Activated CD4-positive, alpha-beta T cell treated with anti-CD3 and anti-CD28 coated beads, Interleukin-2, Interleukin-4, amounts not matched to agents 100 ng/mL and 50 ng/mL, durations not matched to agents 16 hours and 8 hours (primary cell): ENCODE measurements at regions not wholly inside any gene's neighbourhood (a gene's known extent, or its start where the extent isn't known, plus 50 kb on each side); places are given as distances from the start of the nearest gene placed in this dataset.

Source experiments
- DNase-seq: peaks from one replicate; pipeline ENCODE4 v3.0.0-alpha.2; 2020; ENCODE audit warnings: low spot score

DNA sequence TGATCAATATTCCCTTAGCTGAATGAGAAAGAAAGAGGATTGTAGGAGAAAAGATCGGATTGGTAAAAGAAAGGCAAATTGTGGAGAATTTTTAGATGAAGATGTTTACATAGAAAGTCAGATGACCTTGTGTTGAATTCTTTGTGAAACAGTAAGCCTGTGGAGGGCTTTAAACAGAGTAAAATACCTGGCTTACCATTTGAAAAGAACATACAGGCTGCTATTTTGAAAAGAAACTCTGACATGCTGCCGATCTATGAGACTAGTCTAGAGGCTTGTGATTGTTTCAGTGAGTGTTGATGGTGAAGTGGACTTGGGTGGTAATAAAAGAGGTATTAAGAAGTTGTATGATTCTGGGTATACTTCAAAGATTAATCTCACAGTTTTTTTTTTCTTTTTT, 938.9 kb upstream of the PRR20A start:
- no peak for DNase-seq

GRCh38 chr13:56216221-56216620, 924.5 kb upstream of the PRR20A start:
- DNase-seq, result no peak

GRCh38 chr13:56247692-56248091, 893.0 kb upstream of the PRR20A start:
- no peak for DNase-seq

DNA sequence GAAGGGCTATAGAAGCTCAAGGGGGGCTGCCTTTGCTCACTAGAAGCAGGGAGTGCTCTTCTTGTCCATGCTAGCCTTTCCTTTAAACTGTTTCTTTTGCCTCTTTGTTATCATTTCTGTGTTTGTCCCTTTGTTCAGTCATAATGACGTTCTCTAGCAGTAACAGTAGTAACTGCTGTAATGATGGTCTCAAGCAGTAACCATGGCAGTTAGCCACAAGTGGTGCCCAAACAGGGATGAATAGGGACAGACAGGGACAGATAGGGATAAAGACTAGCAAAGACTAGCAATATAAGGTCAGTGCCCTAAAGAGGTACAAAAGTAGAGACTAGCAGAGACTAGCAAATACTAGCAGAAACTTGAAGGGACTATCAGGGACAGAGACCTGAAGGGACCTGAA, 869.0 kb upstream of the PRR20A start:
- DNase-seq, result no peak

- DNase-seq, result no peak
These were observed 857.4 kb upstream of the PRR20A start for GRCh38 chr13:56283262-56283828.

DNA sequence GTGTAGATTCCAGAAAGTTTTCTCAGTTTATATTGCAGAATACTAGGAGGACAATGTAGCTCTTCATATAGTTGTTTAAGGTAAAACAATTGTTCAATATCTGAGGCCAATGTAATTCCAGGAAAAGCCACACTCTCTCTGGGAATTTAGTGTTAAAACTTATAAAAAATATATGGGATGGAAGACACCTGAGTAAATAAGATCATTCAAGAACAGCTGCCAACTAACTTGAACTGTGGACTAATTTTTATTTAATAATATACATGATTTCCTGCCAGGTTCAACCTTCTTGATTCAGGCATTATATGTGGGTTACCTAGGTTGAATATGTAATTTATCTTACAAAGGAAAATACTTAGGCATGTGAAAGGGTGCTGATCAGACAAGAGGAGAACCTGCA, 841.1 kb upstream of the PRR20A start:
- DNase-seq, result no peak

- no peak for DNase-seq
These were observed 826.0 kb upstream of the PRR20A start for GRCh38 chr13:56314765-56315164.

DNA sequence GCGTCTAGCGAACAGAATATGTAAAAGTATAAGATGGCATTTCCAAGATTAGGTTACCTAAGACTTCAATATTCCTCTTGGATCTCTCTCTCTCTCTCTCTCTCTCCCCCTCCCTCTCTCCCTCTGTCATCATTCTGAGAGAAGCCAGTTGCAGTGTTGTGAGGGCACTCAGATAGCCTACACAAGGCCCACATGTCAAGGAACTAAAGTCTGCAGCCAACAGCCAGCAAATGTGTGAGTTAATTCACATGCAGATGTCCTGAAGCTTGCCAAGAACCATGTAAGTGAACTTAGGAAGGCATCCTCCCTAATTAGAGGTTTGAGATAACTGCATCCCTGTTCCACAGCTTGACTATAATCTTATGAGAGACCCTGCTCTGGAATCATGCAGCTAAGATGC, 822.9 kb upstream of the PRR20A start:
- DNase-seq, result no peak

- no peak for DNase-seq
These were observed 808.0 kb upstream of the PRR20A start for GRCh38 chr13:56332671-56333070.

GRCh38 chr13:56335775-56336174, 804.9 kb upstream of the PRR20A start:
- DNase-seq, result no peak

GRCh38 chr13:56338421-56338820, 802.3 kb upstream of the PRR20A start:
- DNase-seq, result no peak

DNA sequence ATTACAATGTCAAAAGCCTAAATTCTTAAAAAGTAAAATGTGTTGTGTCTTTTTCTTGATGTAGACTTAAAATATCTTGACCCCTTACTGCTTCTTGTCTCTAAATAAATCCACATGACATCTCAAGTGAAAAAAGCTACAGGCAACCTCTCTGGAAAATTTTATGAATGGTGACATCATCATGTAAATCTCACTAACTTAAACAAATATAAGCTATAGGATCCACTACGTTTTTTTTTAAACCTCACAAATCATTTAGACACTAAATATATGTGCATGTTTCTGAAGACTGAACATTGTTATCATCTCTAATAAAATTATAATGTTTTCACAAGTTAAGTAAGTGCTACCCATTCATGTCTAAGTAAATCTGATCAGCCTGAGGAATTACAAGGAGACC, 793.7 kb upstream of the PRR20A start:
- no peak for DNase-seq

- DNase-seq, result no peak
These were observed 790.9 kb upstream of the PRR20A start for GRCh38 chr13:56349866-56350265.

DNA sequence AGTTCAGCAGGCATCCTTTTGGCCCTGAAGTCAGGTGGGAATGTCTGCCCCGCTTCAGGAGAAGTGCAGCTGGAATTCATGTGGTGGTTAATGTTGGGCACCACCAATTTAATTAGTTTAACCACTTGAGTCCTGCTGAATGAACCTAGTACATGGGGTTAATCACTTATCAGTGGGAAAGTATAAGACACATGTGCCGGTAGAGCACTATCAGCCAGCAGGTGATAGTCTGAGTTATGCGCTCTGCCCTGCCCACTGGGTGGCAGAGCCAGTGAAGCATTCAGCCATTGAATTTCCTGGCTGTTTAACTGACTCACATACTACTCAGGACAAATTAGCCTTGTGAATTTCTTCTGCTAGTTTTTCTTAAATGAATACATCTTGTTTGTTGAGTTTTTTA, 789.7 kb upstream of the PRR20A start:
- no peak for DNase-seq

DNA sequence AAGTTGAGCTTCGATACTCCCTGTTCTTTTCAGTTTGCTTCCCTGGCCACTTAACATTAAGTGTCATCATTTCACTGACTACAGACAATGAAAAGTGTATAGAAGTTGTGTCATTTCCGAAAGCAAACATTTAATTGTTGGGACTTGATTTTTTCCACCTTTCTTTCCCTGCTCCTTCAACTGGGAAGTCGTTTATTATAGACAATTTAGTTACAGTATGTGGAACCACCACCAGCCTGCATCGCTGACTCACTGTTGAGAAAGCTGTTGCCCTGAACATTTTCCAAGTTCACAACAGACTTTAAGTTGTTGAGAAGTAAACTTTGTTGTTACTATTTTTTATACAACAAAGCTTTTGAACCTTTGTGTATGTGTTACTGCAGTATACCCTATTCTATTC, 788.4 kb upstream of the PRR20A start:
- no peak for DNase-seq

DNA sequence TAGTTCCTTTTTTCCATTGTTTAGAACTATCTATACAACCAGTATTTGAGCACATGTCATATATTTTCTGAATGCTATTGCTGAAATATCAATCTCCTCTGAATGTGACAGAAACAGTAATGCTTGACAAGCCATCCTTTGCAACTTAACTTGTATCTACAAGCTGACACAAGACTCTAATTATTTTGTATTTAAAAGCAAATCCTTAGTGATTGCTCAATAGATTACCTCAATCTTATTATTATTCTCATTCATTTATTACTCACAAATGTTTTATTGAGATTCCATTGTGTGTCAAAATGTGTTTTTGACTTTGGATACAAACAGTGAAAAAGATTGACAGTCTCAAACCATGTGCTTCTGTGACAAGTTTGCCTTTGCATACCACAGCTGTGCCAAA, 787.8 kb upstream of the PRR20A start:
- no peak for DNase-seq

DNA sequence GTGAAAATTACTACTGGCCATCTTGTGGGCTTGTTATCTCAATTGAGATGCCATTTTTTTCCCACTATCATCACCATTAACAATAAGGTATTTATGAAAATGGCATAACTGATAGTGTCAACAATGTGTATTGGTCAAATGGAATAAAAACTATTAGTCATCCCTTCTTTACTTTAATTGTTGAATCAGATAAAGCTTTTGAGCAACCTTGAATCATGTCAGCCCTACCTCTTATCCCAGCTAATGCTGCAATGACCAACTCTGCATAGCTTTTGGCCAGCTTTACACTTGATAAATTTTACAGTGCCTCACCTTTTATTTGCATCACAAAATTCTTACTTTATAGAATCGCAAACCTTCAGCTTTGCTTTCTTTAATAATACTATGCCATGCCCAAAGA, 784.0 kb upstream of the PRR20A start:
- DNase-seq, result no peak

DNA sequence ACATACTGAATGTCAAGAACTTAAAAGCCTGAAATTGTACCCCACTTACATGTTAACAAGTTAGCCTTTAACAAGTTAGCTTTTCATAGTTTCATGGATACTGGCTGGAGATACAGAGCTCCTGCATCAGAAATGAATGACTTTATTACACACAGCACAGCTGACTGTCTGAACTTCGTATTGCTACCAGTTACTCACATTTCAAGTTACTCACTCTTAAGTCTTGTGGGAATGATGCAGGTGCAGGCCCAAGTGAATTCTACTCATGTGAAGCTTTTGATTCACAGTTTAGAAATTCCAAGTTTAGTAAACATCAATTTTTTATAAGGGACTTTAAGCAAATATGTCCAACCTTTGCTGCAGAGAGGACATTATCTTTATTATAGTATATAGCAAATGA, 762.2 kb upstream of the PRR20A start:
- DNase-seq, result no peak

- DNase-seq, result no peak
These were observed 747.2 kb upstream of the PRR20A start for GRCh38 chr13:56393549-56393948.

GRCh38 chr13:56396318-56396717, 744.4 kb upstream of the PRR20A start:
- DNase-seq, result no peak

DNA sequence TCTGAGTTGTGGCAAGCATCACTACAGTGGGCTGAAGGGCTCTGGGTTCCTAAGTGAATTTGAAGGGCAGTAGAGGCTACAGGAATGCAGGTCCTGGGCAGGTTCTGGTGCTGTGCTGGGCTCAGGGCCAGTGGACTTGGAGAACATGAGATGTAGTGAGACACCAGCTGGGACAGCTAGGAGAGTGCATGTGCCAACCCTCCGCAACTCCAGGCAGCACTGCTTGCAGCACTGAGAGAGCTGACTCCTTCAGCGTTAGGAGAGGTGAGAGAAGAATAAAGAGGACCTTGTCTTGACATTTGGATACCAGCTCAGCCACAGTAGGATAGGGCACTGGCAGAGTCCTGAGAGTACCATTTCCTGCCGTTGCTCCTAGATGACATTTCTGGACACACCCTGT, 739.9 kb upstream of the PRR20A start:
- no peak for DNase-seq

DNA sequence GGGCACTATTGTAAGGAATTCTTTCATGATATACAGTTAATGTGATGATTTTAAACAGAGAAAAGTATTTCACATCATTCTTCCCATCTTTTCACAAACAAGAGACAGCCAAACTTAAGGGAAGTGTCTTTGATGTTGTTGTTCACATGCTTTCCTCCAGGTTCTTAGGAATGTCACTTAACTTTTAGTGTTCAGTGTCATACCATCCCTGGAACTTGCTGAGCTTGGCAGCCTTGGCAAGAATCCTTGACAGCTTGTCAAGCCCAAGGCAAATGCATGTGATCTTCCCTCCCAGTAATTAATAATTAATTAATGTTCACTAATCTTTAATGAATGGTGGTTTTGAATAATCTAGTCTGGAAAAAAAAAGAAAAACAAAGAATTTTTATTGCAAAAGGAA, 727.9 kb upstream of the PRR20A start:
- DNase-seq, result no peak

DNA sequence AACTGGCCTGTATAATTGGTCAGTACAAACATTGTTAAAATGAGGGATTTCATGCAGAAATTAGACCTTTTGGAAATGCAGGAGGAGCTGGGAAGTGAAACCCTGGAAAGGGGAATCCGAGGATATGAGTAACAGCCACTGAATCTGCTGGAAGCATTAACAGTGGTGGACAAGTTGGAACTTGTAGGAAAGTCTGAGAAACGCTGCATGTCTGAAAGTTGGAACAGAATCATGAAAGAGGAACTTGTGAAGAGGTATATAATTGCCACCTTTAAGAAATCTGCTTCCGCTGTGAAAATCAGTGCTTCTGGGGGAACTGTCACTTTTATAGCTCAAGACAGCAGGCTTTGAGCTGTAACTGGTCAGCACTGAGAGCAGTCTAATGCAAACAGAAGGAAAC, 716.5 kb upstream of the PRR20A start:
- no peak for DNase-seq

DNA sequence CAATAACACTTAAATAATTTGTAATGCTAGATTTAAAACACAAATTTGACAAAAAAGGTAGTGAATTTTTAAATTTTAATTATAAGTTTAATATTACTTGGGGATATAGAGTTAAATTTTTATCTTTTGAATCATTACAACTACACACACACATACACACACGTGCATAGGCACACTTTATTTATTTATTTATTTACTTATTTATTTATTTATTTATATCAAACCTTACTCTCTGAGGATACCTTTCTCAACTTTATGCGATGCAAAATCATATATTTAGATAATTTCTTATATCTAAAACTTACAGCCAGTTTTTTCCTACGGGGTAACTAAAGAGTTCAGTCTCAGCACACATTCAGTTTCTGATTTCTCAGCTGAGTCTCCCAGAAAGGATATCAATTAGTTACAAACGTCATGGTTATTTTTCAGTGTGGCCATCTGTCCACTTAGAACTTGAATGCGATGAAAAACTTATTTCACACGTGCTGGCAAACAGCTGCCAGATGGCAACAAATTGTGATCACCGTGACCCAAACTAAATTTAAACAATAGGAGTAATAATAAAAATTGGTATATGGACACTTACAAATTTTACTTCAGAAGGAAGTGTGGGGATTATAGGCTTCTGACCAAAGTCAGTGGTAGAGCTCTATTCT, 683.1 kb upstream of the PRR20A start:
- DNase-seq, result no peak
